NT2/D1 (cell line): ENCODE measurements at regions not wholly inside any gene's neighbourhood (a gene's known extent, or its start where the extent isn't known, plus 50 kb on each side); places are given as distances from the start of the nearest gene placed in this dataset.

Source experiments
- DNase-seq: peaks from one replicate; pipeline ENCODE4 v3.0.0-alpha.2; 2011; ENCODE audit warnings: low read depth, low spot score
- H3K27me3 ChIP-seq: 2 replicates; pipeline ENCODE4 v1.6.0; 2011; ENCODE audit warnings: mild to moderate bottlenecking; ENCODE audit not compliant: insufficient read length, insufficient read depth
- H3K36me3 ChIP-seq: 2 replicates; pipeline ENCODE4 v1.6.1; 2011; ENCODE audit warnings: mild to moderate bottlenecking, low read length, mixed read lengths; ENCODE audit not compliant: insufficient read depth, insufficient read length
- H3K4me1 ChIP-seq: 2 replicates; pipeline ENCODE4 v1.5.1; 2011; ENCODE audit not compliant: insufficient read depth, insufficient read length
- H3K4me3 ChIP-seq: 2 replicates; pipeline ENCODE4 v1.5.1; 2011; ENCODE audit warnings: low read depth; ENCODE audit not compliant: insufficient read length
- H3K9ac ChIP-seq: 2 replicates; pipeline ENCODE4 v1.6.0; 2011; ENCODE audit warnings: low read depth; ENCODE audit not compliant: insufficient read length
- H3K9me3 ChIP-seq: 2 replicates; pipeline ENCODE4 v1.5.1; 2011; ENCODE audit warnings: mild to moderate bottlenecking, low read length; ENCODE audit not compliant: insufficient read depth
- SUZ12 ChIP-seq: IDR thresholded peaks from 2 replicates; pipeline ENCODE4 v1.6.1; 2011; ENCODE audit not compliant: insufficient read length, insufficient read depth; ENCODE audit errors: extremely low read depth
- YY1 ChIP-seq: IDR thresholded peaks from 2 replicates; pipeline ENCODE4 v1.6.1; 2011; ENCODE audit not compliant: insufficient read length, insufficient read depth
- ZNF274 ChIP-seq: IDR thresholded peaks from 2 replicates; pipeline ENCODE4 v1.6.1; 2011; ENCODE audit warnings: mild to moderate bottlenecking, low read depth, low read length

DNA sequence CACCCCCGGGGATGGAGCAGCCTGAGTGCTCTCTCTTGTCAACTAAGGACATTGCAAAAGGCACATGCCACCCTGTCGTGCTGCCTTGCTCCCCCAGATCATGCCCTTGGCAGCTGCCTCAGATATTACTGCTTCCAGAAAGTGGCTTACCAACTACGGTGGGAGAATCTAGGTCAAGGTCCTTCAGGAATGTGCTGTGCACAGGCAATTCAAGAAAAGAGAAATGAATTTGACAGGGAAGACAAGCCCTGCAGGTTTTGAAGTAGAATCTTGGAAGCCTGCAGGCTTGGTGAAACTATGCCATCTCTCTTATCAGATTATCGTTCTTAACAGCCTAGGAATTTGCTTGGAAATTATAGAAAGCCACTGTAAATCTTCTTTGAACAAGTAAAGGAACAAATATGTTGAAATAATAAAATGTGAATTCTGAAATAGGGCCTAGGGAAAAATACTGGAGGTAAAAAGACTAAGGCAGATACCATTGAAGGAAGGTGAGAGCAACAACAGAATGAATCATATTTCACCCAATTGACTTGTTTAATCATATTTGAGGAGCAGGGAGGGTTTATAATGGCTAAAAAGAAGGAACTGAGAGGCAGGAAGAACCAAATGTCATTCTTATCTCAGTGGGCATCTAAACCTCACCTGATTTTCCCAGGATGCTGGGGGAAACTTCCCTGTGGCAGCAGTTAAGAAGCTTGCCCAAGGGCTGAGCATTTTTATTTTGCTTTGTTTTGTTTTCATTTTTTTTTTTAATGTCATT, 94.0 kb upstream of the GLS start:
- Histone ChIP-seq H3K4me1 (no peaks in the 10 kb centered on the region), H3K9ac (no peak overlapping the region), H3K27me3 (no peaks in the 10 kb centered on the region), H3K36me3 (no peaks in the 10 kb centered on the region), H3K9me3 (peaks cover 12% of the 10 kb centered on the region; the same call in 1 of the 2 replicates), H3K4me3 (no peak overlapping the region)
- no peak for TF ChIP-seq ZNF274
- TF ChIP-seq YY1, result no peak
- TF ChIP-seq SUZ12, result no peak
- no peak for DNase-seq

DNA sequence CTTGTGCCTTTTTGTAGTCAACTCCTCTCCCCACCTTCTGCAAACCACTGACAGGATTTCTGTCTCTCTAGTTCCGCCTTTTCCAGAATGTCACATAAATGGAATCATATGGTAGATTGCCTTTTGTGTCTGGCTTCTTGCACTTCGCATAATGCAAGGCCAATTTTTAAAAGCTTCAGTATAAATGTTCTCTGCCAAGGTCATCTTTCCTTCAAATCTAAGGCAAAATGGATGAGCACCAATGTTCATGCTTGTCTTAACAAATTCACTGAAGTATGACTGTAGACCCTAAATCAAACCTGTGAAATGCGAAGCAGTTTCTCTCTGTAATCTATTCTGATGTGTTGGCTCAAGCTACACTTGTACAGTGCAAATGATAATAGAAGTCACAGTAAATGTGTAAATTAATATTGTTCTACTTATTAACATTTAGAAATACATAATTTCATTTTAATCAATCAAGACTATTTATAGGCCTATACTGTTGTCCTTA, 92.8 kb upstream of the GLS start:
- TF ChIP-seq SUZ12, result no peak
- no peak for TF ChIP-seq ZNF274
- no peak for TF ChIP-seq YY1
- no peaks in the 10 kb centered on the region for H3K27me3 ChIP-seq
- H3K9me3 ChIP-seq, result peaks cover 12% of the 10 kb centered on the region; the same call in 1 of the 2 replicates
- no peak overlapping the region for H3K9ac ChIP-seq
- no peaks in the 10 kb centered on the region for H3K36me3 ChIP-seq
- H3K4me3 ChIP-seq, result no peak overlapping the region
- no peaks in the 10 kb centered on the region for H3K4me1 ChIP-seq
- no peak for DNase-seq

DNA sequence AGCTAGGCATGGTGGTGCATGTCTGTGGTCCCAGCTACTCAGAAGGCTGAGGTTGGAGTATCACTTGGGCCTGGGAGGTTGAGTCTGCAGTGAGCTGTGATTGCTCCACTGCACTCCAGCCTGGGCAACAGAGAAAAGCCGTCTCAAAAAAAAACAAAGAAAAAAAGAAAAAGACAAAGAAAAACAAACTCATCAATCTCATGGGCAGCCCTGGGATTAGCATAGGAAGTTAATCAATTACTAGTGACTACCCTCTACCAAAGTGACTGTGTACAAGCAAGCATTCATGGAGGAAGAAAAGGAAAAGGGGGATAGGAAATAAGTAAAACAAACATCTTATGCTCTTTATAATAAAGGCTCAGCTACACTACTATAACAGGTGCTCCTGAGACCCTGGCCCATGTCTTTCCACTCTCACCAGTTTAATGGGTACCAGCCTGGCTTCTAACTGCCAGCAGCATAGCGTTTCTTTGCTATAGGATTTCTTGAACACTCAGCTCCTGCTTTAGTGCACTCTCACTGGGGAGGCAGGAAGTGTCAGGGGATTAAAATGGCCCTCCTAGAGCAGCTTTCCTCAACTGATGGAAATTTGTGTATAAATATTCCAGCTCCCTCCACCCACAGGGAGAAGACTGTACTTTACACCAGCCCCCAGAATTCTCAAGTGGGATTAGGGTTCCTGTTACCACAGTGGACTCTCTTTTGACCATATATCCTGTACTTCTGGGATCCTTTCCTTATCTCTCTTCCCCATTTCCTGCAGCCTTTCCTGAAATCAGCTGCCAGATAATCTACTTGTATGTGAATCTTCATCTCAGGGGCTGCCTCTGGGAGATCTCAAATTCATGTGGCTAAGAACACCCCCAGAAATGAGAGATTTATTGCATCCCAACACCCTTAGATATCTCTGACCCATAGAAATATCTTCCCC, 91.3 kb upstream of the GLS start:
- TF ChIP-seq YY1 (no peak), SUZ12 (no peak), ZNF274 (no peak)
- H3K4me3 ChIP-seq, result no peak overlapping the region
- H3K27me3 ChIP-seq, result no peaks in the 10 kb centered on the region
- H3K9me3 ChIP-seq, result 0 out of 2 replicates have a peak, but pooled peaks cover 1% of the 10 kb centered on the region
- no peaks in the 10 kb centered on the region for H3K36me3 ChIP-seq
- no peak overlapping the region for H3K9ac ChIP-seq
- DNase-seq, result no peak
- H3K4me1 ChIP-seq, result no peaks in the 10 kb centered on the region

DNA sequence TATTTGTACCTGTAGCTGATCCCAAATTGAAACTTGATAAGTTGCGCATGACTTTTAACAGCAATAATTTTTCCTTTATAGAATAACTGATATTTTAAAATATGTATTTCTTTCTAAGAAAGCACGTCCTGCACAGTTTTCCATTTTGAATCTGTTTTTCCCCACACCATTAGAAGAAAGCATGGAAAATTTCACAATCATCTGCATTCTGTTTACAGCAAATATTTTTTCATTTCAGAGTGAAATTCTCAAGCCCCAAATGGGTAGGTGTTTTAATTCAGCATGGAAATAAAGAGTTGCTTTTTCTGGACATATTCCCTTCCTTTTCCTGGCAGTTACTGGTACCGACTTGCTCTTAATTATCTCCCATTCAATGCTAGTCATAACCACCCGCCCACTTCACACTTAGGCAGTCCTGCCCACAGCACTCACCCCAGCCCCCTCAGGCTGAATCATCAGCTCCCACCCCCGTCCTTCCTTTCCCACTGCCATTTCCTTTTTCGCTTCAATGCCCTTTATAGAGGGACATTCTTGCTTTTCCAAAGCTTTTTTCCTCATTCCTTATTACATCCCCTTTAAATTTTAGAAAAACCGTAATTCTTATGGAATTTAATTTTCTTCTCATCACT, 89.2 kb upstream of the GLS start:
- TF ChIP-seq ZNF274 (no peak), YY1 (no peak), SUZ12 (no peak)
- no peaks in the 10 kb centered on the region for H3K9me3 ChIP-seq
- no peaks in the 10 kb centered on the region for H3K27me3 ChIP-seq
- H3K4me3 ChIP-seq, result no peak overlapping the region
- H3K9ac ChIP-seq, result no peak overlapping the region
- H3K36me3 ChIP-seq, result no peaks in the 10 kb centered on the region
- DNase-seq, result no peak
- H3K4me1 ChIP-seq, result no peaks in the 10 kb centered on the region

DNA sequence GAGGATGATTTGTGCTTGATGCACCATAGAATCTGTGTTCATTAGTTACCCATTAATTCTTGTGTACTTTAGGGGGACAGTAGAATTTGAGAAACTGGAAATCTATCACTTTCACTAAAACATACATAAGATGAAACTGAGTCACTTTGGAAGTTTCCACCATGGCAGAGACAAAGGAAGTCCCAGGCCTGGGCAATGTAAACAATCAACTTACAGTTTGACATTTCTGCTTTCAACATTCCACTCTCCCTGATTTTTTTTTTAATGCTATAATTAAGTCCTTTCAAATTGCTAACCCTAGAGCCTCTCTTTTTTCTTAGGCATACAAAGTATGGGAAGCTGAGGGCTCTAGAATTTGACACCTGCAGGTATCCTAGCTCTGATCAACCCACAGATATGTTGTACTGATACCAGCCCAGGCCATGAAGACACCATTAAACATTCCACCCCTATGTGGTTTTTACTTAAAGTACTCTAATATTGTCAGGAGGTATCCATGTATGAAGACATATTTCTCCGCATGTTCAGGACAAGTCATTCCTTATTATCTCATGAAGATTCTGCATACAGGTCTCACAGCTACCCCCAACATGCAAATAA, 88.5 kb upstream of the GLS start:
- H3K27me3 ChIP-seq, result no peaks in the 10 kb centered on the region
- H3K4me1 ChIP-seq, result no peaks in the 10 kb centered on the region
- H3K36me3 ChIP-seq, result no peaks in the 10 kb centered on the region
- no peak overlapping the region for H3K4me3 ChIP-seq
- no peak for DNase-seq
- H3K9me3 ChIP-seq, result no peaks in the 10 kb centered on the region
- TF ChIP-seq YY1 (no peak), ZNF274 (no peak), SUZ12 (no peak)
- no peak overlapping the region for H3K9ac ChIP-seq

DNA sequence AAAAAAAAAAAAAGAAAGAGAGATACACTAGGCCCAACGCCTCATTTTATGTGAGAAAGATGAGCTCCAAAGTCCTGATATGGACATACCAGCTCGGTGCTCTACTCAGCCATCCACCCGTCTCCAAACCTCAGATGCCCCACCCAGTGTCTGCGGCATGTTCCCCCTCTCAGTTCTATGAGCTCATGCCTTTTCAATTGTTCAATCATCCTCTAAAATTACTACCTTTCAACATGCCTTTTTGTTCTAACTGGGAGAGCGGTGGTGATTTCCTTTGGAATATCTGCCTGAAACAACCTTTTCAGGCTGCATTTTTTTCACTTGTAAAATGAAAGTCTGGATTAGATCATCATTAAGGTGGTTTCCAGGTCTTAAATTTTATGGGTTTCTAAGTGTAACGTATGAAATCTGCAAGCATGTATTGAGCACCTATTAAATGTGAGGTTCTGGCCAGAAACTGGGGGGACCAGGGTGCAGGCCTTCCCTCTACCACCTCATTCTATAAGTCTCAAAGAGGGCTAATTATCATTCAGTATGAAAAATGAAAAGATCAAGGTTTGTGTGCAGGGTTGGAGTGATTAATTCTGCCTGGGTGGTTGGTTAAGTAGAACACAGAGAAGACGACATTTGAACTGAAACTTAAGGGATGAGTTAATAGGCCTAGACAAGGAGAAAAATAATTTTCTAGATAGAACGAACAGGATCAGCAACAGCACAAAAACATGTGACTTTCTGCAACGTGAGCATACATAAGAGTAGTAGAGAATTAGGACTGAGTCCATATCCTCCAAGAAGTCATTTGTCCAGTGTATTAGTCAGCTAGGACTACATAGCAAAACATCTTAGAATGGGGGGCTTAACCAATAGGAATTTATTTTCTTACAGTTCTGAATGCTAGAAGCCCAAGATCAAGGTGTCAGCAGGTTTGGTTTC, 87.4 kb upstream of the GLS start:
- H3K36me3 ChIP-seq, result no peaks in the 10 kb centered on the region
- H3K4me3 ChIP-seq, result no peak overlapping the region
- DNase-seq, result no peak
- H3K27me3 ChIP-seq, result no peaks in the 10 kb centered on the region
- no peaks in the 10 kb centered on the region for H3K4me1 ChIP-seq
- no peaks in the 10 kb centered on the region for H3K9me3 ChIP-seq
- no peak overlapping the region for H3K9ac ChIP-seq
- no peak for TF ChIP-seq ZNF274
- TF ChIP-seq YY1, result no peak
- TF ChIP-seq SUZ12, result no peak
